ENCODE measurements at regions not wholly inside any gene's neighbourhood (a gene's known extent, or its start where the extent isn't known, plus 50 kb on each side); places are given as distances from the start of the nearest gene placed in this dataset.
A peak's percentile ranks its signal among the peaks of the same experiment; 100 is the strongest.

- TF ChIP-seq ATF2 (CRISPR knock-in tag; IDR thresholded peaks at IDR 0.05), result peak; percentile 72
- TF ChIP-seq ZNF253 (CRISPR knock-in tag; IDR thresholded peaks at IDR 0.05; ENCODE audit: borderline replicate concordance), result no peak
- no peak for TF ChIP-seq PLSCR1 (CRISPR knock-in tag; IDR thresholded peaks at IDR 0.05; ENCODE audit: borderline replicate concordance)
- TF ChIP-seq ZNF776 (CRISPR knock-in tag; IDR thresholded peaks at IDR 0.05), result peak; percentile 40; the same call in 1 of the 2 replicates
- peak; percentile 14; the same call in 1 of the 2 replicates for TF ChIP-seq KMT2A (CRISPR knock-in tag; IDR thresholded peaks at IDR 0.05)
- TF ChIP-seq MTA1 (CRISPR knock-in tag; IDR thresholded peaks at IDR 0.05; ENCODE audit: borderline replicate concordance), result no peak; the same call in 1 of the 2 replicates
- peak; percentile 90 for TF ChIP-seq HNF1B (CRISPR knock-in tag; IDR thresholded peaks at IDR 0.05)
- peak; percentile 33 for TF ChIP-seq ZFY (CRISPR knock-in tag; IDR thresholded peaks at IDR 0.05)
- no peak for TF ChIP-seq POLR2AphosphoS2 (IDR thresholded peaks at IDR 0.05; ENCODE audit: low read depth, low read length)
- TF ChIP-seq PCBP1 (IDR thresholded peaks at IDR 0.05; ENCODE audit: borderline replicate concordance, low read depth, low read length), result 0 out of 2 replicates have a peak, but pooled peaks have one; percentile 56
- peak; percentile 96 for TF ChIP-seq ISL2 (CRISPR knock-in tag; IDR thresholded peaks at IDR 0.05)
- peak; percentile 92 for TF ChIP-seq SKIL (CRISPR knock-in tag; IDR thresholded peaks at IDR 0.05; ENCODE audit: borderline replicate concordance)
Measured at GRCh38 chr1:234875953-234876855, 252.4 kb downstream of the TOMM20 start (continued).
